Epithelial cell of esophagus (primary cell): ENCODE measurements at regions not wholly inside any gene's neighbourhood (a gene's known extent, or its start where the extent isn't known, plus 50 kb on each side); places are given as distances from the start of the nearest gene placed in this dataset.

Experiments used
- DNase-seq: peaks from one replicate; pipeline ENCODE4 v3.0.0; 2010; ENCODE audit warnings: low read depth
- H3K4me3 ChIP-seq: 2 replicates; pipeline ENCODE4 v1.5.1; 2011; ENCODE audit warnings: mild to moderate bottlenecking, low read length, control low read depth
- CTCF ChIP-seq: IDR thresholded peaks from 2 replicates; pipeline ENCODE4 v1.5.1; 2011; ENCODE audit warnings: low read depth, mild to moderate bottlenecking, low read length, control low read depth, inconsistent platforms; ENCODE audit not compliant: insufficient read depth; ENCODE audit errors: missing control alignments

DNA sequence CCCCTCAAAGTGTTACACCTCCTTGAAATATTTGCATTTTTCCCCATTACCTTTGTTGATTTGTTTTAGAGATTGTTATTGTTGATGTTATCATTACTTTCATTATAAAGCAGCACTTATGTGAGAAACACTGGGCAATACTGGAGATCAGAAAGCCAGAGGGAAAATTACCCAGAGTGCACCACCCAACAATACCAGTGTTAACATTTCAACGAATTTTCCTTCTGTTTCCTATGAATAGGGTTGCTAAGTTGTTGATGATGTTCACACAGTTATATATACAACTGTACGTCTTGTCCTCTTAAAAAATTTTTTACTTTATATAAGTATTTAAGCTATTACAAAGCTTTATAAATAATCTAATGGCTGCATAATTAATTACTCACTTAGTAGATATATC lies 173.6 kb upstream of the UMPS start:
- DNase-seq: no peak
- H3K4me3 ChIP-seq: no peak overlapping the region

GRCh38 chr3:124557433-124558232 lies 172.6 kb upstream of the UMPS start:
- no peak overlapping the region for H3K4me3 ChIP-seq
- TF ChIP-seq CTCF: no peak
- DNase-seq: peak; percentile 86

More for the DNA sequence above, 173.6 kb upstream of the UMPS start:
- TF ChIP-seq CTCF: no peak

DNA sequence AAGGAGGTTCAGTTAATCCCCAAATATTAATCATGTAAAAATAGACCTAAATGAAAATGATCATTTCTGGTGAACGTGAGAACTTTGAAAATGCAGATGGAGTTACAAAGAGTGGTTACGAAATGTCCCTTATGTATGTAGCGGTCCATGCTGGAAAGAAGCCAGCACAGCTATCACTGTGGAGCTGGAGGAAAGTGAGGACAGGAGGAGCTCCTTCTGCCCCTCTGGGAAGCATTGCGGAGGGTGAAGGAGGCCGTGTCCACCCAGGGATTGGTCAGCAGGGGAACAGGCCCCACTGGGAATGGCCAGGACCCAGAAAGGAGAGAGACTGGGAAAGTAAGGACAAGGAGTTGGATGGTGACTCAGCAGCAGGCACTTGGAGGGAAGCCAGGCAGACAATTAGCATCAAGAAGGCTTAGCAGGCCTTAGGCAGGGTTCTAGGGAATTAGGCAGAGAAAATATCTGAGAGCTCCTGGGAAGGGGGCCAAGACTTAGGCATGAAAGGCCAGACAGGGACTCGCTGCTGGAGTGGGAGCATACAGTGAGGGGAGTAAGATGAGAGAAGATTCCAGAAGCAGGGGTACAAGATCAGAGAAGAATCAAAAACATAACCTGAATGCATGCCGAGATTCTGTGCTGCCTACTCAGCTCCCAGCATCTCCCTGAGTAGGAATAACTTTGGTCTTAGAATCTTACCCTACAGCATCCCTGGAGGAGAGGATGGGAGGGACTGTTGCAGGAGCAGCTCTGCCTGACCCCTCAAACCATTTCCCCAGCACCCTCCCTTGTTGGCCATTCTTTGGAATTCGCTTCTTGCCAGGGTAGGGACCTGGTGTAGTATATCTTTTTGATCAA lies 171.0 kb upstream of the UMPS start:
- peak; percentile 93 for DNase-seq
- no peak for TF ChIP-seq CTCF
- no peak overlapping the region for H3K4me3 ChIP-seq

GRCh38 chr3:124559846-124560574 lies 170.2 kb upstream of the UMPS start:
- H3K4me3 ChIP-seq: no peak overlapping the region
- peak; percentile 94 for TF ChIP-seq CTCF
- DNase-seq: peak; percentile 85

DNA sequence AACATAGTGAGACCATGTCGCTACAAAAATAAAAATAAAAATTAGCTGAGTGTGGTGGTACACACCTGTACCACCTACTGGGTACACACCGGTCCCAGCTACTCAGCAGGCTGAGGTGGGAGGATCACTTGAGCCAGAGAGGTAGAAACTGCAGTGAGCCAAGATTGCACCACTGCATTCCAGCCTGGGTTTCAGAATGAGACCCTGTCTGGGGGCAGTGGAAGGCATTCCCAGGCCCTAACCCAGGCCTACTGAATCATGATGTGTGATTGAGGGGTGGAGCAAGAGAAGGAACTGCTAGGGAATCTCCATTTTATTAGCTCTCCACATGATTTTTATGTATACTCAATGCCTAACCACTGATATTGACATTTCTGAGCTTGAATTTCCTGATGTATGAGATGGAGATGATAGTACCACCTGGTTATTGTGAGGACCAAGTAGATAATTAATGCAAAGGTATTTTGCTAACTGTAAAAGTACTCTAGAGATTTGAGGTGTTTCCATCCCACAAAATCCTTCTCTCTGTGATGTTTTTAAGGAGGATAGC lies 169.5 kb upstream of the UMPS start:
- H3K4me3 ChIP-seq: no peak overlapping the region
- DNase-seq: no peak
- no peak for TF ChIP-seq CTCF

GRCh38 chr3:124562769-124563168 lies 167.5 kb upstream of the UMPS start:
- DNase-seq: no peak
- TF ChIP-seq CTCF: no peak
- H3K4me3 ChIP-seq: no peak overlapping the region
